Activated CD4-positive, alpha-beta T cell treated with anti-CD3 and anti-CD28 coated beads, Interleukin-2, amount 10 ng/mL, durations not matched to agents 24 days and 14 days (primary cell): ENCODE measurements at regions not wholly inside any gene's neighbourhood (a gene's known extent, or its start where the extent isn't known, plus 50 kb on each side); places are given as distances from the start of the nearest gene placed in this dataset.

Experiments
- DNase-seq: peaks from one replicate; pipeline ENCODE4 v3.0.0; 2022
- H3K27ac Mint-ChIP-seq: one replicate; pipeline ENCODE4 v1.8.0; 2022; ENCODE audit warnings: mild to moderate bottlenecking, mixed read lengths
- H3K27me3 Mint-ChIP-seq: one replicate; pipeline ENCODE4 v1.8.0; 2022; ENCODE audit warnings: mixed read lengths
- H3K36me3 Mint-ChIP-seq: one replicate; pipeline ENCODE4 v1.8.0; 2022; ENCODE audit warnings: low read depth, mild to moderate bottlenecking, mixed read lengths
- H3K4me1 Mint-ChIP-seq: one replicate; pipeline ENCODE4 v1.8.0; 2021; ENCODE audit warnings: mixed read lengths
- H3K4me3 Mint-ChIP-seq: one replicate; pipeline ENCODE4 v1.8.0; 2022; ENCODE audit warnings: mild to moderate bottlenecking, moderate library complexity, mixed read lengths
- H3K9me3 Mint-ChIP-seq: one replicate; pipeline ENCODE4 v1.8.0; 2021; ENCODE audit warnings: mixed read lengths
- intact Hi-C: fragments of 100-400 bp; cut with micrococcal nuclease; formaldehyde crosslinking; loops from one replicate; pipeline ENCODE4 v1.15.1; 2023

GRCh38 chr6:144856622-144857021, 571.5 kb downstream of the UTRN start:
- intact Hi-C loops, result no loop called here
- Mint-ChIP-seq H3K27me3 (peaks cover 6% of the 10 kb centered on the region), H3K4me1 (peaks cover 4% of the 10 kb centered on the region), H3K36me3 (peaks cover 5% of the 10 kb centered on the region), H3K4me3 (no peak overlapping the region), H3K27ac (no peak overlapping the region), H3K9me3 (peaks cover 3% of the 10 kb centered on the region)
- DNase-seq, result no peak

DNA sequence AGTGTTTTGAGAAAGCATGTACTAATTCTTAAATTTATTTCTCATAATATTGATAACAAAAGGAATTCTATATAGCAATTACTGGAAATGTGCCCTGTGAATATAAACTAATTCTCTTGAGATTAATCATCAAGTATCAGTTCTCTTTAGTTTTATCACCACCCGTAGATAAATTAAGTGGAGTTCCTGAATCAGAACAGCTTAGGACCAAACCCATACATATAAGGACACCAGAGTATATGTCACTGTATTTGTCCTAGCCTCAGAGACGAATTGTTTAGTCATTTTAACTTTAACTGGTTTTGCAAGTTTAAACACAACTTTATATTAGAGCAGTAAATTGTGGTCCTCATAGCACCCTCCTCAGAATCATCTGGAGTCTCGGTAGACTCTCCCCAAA, 572.0 kb downstream of the UTRN start:
- peaks cover 8% of the 10 kb centered on the region for H3K27me3 Mint-ChIP-seq
- intact Hi-C loops, result no loop called here

DNA sequence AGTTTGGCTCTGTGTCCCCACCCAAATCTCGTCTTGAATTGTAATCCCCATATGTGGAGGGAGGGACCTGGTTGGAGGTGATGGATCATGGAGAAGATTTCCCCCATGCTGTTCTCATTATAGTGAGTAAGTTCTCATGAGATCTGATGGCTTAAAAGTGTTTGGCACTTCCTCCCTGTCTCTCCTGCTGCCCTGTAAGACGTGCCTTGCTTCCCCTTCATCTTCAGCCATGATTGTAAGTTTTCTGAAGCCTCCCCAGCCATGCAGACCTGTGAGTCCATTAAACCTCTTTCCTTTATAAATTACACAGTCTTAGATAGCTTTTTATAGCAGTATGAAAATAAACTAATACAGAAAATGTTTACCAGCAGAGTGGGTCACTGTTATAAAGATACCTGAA, 577.6 kb downstream of the UTRN start:
- H3K4me1 Mint-ChIP-seq, result peaks cover 3% of the 10 kb centered on the region
- intact Hi-C loops, result no loop called here
- no peak overlapping the region for H3K27ac Mint-ChIP-seq
- H3K4me3 Mint-ChIP-seq, result no peak overlapping the region
- H3K9me3 Mint-ChIP-seq, result peaks cover 16% of the 10 kb centered on the region
- H3K27me3 Mint-ChIP-seq, result peaks cover 8% of the 10 kb centered on the region
- DNase-seq, result no peak
- no peaks in the 10 kb centered on the region for H3K36me3 Mint-ChIP-seq

More for the DNA sequence above, 572.0 kb downstream of the UTRN start:
- no peak overlapping the region for H3K27ac Mint-ChIP-seq
- H3K36me3 Mint-ChIP-seq, result peaks cover 3% of the 10 kb centered on the region
- H3K4me3 Mint-ChIP-seq, result no peak overlapping the region
- H3K9me3 Mint-ChIP-seq, result peaks cover 3% of the 10 kb centered on the region
- H3K4me1 Mint-ChIP-seq, result peaks cover 4% of the 10 kb centered on the region
- no peak for DNase-seq

GRCh38 chr6:144867761-144868160, 582.6 kb downstream of the UTRN start:
- DNase-seq, result no peak
- intact Hi-C loops, result no loop called here
- Mint-ChIP-seq H3K27ac (no peak overlapping the region), H3K4me3 (no peak overlapping the region), H3K9me3 (peaks cover 14% of the 10 kb centered on the region), H3K36me3 (no peaks in the 10 kb centered on the region), H3K27me3 (peaks cover 8% of the 10 kb centered on the region), H3K4me1 (peaks cover 3% of the 10 kb centered on the region)

DNA sequence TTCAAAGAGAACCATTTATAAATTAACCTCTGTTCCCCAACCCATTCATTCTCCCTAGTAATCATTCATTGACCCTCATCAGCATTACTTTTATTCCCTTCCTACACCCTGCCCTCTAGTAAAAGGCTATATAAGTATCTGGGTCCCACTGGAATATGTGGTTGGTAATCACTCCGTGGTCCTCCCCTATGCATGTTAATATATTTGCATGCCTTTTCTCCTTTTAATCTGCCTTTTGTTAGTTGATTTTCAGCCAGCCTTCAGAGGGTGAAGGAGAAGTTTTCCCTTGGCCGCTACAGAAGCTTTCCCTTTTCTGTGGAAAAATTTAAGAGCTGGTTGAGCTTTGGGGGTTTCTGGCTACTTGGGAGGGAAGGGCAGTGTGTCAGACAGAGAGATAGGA, 585.6 kb downstream of the UTRN start:
- peaks cover 14% of the 10 kb centered on the region for H3K27me3 Mint-ChIP-seq
- no peak overlapping the region for H3K27ac Mint-ChIP-seq
- intact Hi-C loops, result no loop called here
- peaks cover 5% of the 10 kb centered on the region for H3K9me3 Mint-ChIP-seq
- no peak overlapping the region for H3K4me3 Mint-ChIP-seq
- H3K4me1 Mint-ChIP-seq, result peaks cover 3% of the 10 kb centered on the region
- no peak for DNase-seq
- no peaks in the 10 kb centered on the region for H3K36me3 Mint-ChIP-seq

DNA sequence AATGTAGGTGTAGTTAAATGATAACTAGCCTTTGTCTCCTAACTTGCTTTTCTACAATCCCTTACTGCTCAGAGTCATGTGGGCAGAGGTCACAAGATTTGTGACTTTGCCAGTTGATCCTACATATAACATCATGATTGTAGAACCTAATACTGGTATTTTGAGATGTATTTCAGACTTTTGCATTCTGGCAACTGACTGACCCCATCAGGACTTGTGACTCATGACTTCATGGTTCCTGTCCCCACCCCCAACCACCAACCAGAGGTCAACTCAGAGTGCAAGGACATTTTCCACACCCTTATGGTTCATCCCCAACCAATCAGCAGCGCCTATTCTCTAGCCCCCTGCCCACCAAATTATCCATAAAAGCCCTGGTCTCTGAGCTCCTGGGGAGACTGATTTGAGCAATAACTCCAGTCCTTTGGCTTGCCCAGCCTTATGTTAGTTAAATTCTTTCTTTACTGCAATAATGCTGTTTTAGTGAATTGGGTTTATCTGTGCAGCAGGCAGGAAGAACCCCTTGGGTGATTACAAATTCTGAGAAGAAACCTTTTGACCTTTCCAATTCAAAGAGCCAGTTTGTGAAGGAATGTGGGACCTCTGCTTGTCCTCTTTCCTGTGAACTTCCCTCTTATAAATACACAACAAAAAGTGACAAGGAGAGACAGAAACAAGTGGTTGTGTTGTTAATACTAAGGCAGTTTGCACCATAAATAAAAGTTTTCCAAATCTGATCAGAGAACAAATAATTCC, 588.7 kb downstream of the UTRN start:
- H3K4me1 Mint-ChIP-seq, result no peaks in the 10 kb centered on the region
- no peak overlapping the region for H3K4me3 Mint-ChIP-seq
- H3K27me3 Mint-ChIP-seq, result peaks cover 31% of the 10 kb centered on the region
- peaks cover 5% of the 10 kb centered on the region for H3K9me3 Mint-ChIP-seq
- no peak overlapping the region for H3K27ac Mint-ChIP-seq
- DNase-seq, result no peak
- H3K36me3 Mint-ChIP-seq, result no peaks in the 10 kb centered on the region
- intact Hi-C loops, result no loop called here

DNA sequence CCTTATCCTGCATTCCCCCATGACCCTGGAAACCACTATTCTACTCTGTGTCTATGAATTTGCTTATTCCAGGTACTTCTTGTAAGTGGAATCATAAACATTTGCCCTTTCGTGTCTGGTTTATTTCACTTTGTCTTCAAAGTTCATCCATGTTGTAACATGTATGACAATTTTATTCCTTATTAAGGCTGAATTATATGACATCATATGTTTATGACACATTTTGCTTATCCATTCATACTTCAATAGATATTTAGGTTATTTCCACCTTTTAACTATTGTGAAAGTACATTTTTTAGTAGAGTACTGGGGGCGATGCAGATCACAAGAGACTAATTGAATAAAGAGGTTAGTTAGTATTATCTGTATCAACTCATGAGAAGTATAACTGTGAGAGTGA, 591.6 kb downstream of the UTRN start:
- no peak overlapping the region for H3K4me3 Mint-ChIP-seq
- H3K9me3 Mint-ChIP-seq, result no peaks in the 10 kb centered on the region
- DNase-seq, result no peak
- intact Hi-C loops, result no loop called here
- H3K36me3 Mint-ChIP-seq, result no peaks in the 10 kb centered on the region
- peaks cover 35% of the 10 kb centered on the region for H3K27me3 Mint-ChIP-seq
- no peak overlapping the region for H3K27ac Mint-ChIP-seq
- H3K4me1 Mint-ChIP-seq, result no peaks in the 10 kb centered on the region

DNA sequence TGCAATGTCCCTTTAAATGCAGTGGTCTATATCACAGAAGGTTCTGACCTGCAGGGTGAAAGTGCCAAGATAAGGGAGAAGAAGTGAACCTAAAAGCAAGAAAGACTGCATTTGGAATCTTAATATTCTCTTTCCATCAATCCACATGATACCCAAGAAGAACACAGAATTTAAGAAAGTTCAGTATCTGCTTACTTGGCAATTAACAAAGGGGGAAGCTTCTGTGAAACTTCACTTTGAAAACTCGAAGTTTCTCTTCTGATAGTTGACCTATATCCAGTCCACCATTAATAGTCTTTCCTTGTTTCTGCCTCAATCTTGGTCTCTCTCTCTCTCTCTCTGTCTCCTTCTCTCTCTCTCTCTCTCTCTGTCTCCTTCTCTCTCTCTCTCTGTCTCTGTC, 592.0 kb downstream of the UTRN start:
- DNase-seq, result no peak
- no peak overlapping the region for H3K4me3 Mint-ChIP-seq
- peaks cover 35% of the 10 kb centered on the region for H3K27me3 Mint-ChIP-seq
- intact Hi-C loops, result no loop called here
- no peak overlapping the region for H3K27ac Mint-ChIP-seq
- H3K9me3 Mint-ChIP-seq, result no peaks in the 10 kb centered on the region
- no peaks in the 10 kb centered on the region for H3K36me3 Mint-ChIP-seq
- no peaks in the 10 kb centered on the region for H3K4me1 Mint-ChIP-seq

GRCh38 chr6:144878577-144878976, 593.4 kb downstream of the UTRN start:
- H3K4me1 Mint-ChIP-seq, result no peaks in the 10 kb centered on the region

GRCh38 chr6:144879436-144879835, 594.3 kb downstream of the UTRN start:
- intact Hi-C loops, result no loop called here
- no peaks in the 10 kb centered on the region for H3K36me3 Mint-ChIP-seq
- no peaks in the 10 kb centered on the region for H3K9me3 Mint-ChIP-seq
- no peak for DNase-seq
- no peak overlapping the region for H3K27ac Mint-ChIP-seq
- H3K27me3 Mint-ChIP-seq, result peaks cover 32% of the 10 kb centered on the region
- no peak overlapping the region for H3K4me3 Mint-ChIP-seq
- no peaks in the 10 kb centered on the region for H3K4me1 Mint-ChIP-seq

More at GRCh38 chr6:144878577-144878976, 593.4 kb downstream of the UTRN start:
- DNase-seq, result no peak
- intact Hi-C loops, result no loop called here
- Mint-ChIP-seq H3K27ac (no peak overlapping the region), H3K36me3 (no peaks in the 10 kb centered on the region), H3K27me3 (peaks cover 32% of the 10 kb centered on the region), H3K4me3 (no peak overlapping the region), H3K9me3 (no peaks in the 10 kb centered on the region)

GRCh38 chr6:144882425-144882824, 597.3 kb downstream of the UTRN start:
- intact Hi-C loops, result no loop called here
- Mint-ChIP-seq H3K4me1 (no peaks in the 10 kb centered on the region), H3K4me3 (no peak overlapping the region), H3K36me3 (no peaks in the 10 kb centered on the region), H3K27me3 (peaks cover 37% of the 10 kb centered on the region), H3K27ac (no peak overlapping the region), H3K9me3 (no peaks in the 10 kb centered on the region)
- no peak for DNase-seq

DNA sequence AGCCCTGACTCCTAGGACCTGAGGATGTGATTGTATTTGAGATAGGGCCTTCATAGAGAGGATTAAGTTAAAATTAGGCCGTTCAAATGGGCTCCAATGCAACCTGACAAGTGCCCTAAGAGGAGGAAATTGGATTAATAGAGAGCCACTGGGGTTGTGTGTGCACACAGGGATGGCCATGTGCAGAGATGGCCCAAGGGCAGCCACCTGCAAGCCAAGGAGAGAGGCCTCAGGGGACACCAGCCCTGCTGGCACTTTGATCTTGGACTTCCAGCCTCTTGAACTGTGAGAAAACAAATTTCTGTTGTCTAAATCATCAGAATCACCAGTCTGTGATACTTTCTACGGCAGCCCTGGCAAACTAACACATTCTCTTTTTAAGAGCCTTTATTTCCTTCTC, 598.8 kb downstream of the UTRN start:
- no peaks in the 10 kb centered on the region for H3K4me1 Mint-ChIP-seq
- DNase-seq, result no peak
- H3K27me3 Mint-ChIP-seq, result peaks cover 31% of the 10 kb centered on the region
- no peak overlapping the region for H3K4me3 Mint-ChIP-seq
- no peaks in the 10 kb centered on the region for H3K9me3 Mint-ChIP-seq
- H3K27ac Mint-ChIP-seq, result no peak overlapping the region
- no peaks in the 10 kb centered on the region for H3K36me3 Mint-ChIP-seq
- intact Hi-C loops, result no loop called here

DNA sequence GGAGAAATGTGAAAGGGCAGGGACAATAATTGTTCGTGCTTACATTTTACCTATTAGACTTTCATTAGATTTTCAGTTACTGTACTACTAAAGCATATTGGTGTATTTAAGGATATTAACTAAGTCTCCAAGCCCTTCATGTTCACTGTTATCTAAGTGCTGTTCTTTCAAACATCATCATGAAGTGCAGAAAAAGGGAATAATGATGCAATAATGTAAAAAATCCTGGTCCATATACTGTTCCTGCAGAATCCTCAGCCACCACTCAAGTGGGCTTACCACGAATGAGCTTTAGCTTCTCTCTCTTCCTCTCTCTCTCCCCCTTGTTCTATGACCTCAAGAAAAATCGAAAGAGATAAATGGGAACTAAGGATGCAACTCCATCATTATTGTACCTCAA, 600.7 kb downstream of the UTRN start:
- intact Hi-C loops, result no loop called here
- Mint-ChIP-seq H3K36me3 (no peaks in the 10 kb centered on the region), H3K9me3 (no peaks in the 10 kb centered on the region), H3K27me3 (peaks cover 22% of the 10 kb centered on the region), H3K27ac (no peak overlapping the region), H3K4me1 (no peaks in the 10 kb centered on the region), H3K4me3 (no peak overlapping the region)
- no peak for DNase-seq

DNA sequence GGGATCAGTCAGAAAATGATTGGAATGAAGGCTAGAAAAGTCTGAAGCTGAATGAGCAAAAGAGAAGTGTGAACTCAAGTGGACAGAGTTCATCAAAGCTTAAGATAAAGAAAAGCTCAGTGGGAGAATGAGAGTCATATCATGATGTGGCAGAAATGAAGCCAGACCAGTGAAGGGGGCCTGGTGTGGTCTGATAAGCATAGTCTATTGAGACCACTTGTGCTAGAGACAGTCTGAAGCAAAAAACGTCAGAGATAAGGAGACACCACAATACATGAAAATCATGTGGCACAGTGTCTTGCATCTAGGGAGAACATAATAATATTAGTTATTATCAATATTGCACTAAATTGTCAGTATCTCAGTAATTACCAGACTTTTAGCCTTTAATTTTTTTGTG, 601.5 kb downstream of the UTRN start:
- H3K27me3 Mint-ChIP-seq, result peaks cover 22% of the 10 kb centered on the region
- no peaks in the 10 kb centered on the region for H3K36me3 Mint-ChIP-seq
- H3K4me3 Mint-ChIP-seq, result no peak overlapping the region

DNA sequence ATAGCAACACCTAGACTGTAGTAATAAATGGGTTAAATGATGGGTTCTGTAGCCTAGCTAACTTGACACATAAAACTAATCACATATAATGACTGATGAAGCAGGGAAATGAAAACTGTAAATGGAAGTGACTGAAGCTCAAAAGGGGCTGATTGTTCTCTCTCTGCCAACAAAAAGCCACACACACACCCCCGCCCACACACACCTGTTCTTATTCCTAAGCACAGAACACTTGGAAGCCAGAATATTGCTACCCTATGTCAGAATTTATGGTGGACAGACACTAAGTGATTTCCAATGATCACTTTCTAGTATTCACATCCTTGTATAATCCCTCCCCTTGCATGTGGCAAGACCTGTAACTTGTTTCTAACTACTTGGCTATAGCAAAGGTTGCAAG, 603.5 kb downstream of the UTRN start:
- H3K36me3 Mint-ChIP-seq, result no peaks in the 10 kb centered on the region
- intact Hi-C loops, result no loop called here
- H3K27ac Mint-ChIP-seq, result no peak overlapping the region
- H3K9me3 Mint-ChIP-seq, result no peaks in the 10 kb centered on the region
- no peak overlapping the region for H3K4me3 Mint-ChIP-seq
- H3K27me3 Mint-ChIP-seq, result peaks cover 24% of the 10 kb centered on the region
- no peaks in the 10 kb centered on the region for H3K4me1 Mint-ChIP-seq
- peak; percentile 6 for DNase-seq

More for the DNA sequence above, 601.5 kb downstream of the UTRN start:
- no peak for DNase-seq
- Mint-ChIP-seq H3K4me1 (no peaks in the 10 kb centered on the region), H3K9me3 (no peaks in the 10 kb centered on the region), H3K27ac (no peak overlapping the region)
- intact Hi-C loops, result no loop called here
